ENCODE measurements at regions not wholly inside any gene's neighbourhood (a gene's known extent, or its start where the extent isn't known, plus 50 kb on each side); places are given as distances from the start of the nearest gene placed in this dataset.

GRCh38 chr2:239590276-239590675 lies 189.5 kb upstream of the HDAC4 start:
- DNase-seq, result no peak

GRCh38 chr2:239589833-239590232 lies 189.0 kb upstream of the HDAC4 start:
- no peak for DNase-seq

- DNase-seq, result no peak
Measured at GRCh38 chr2:239589270-239589825, 188.5 kb upstream of the HDAC4 start.

- DNase-seq, result no peak
Measured at GRCh38 chr2:239588451-239589269, 187.8 kb upstream of the HDAC4 start.

- no peak for DNase-seq
Measured at GRCh38 chr2:239587841-239588240, 187.0 kb upstream of the HDAC4 start.

GRCh38 chr2:239587311-239587731 lies 186.5 kb upstream of the HDAC4 start:
- no peak for DNase-seq

- DNase-seq, result no peak
Measured at GRCh38 chr2:239586651-239587310, 186.0 kb upstream of the HDAC4 start.

- no peak for DNase-seq
Measured at GRCh38 chr2:239585422-239585821, 184.6 kb upstream of the HDAC4 start.

- no peak for DNase-seq
Measured at GRCh38 chr2:239584986-239585385, 184.2 kb upstream of the HDAC4 start.

GRCh38 chr2:239583879-239584859 lies 183.3 kb upstream of the HDAC4 start:
- no peak for DNase-seq

GRCh38 chr2:239583171-239583878 lies 182.5 kb upstream of the HDAC4 start:
- DNase-seq, result no peak

- no peak for DNase-seq
Measured at GRCh38 chr2:239582476-239582875, 181.7 kb upstream of the HDAC4 start.

GRCh38 chr2:239581352-239581901 lies 180.6 kb upstream of the HDAC4 start:
- DNase-seq, result no peak

GRCh38 chr2:239580199-239580527 lies 179.3 kb upstream of the HDAC4 start:
- no peak for DNase-seq

GRCh38 chr2:239579524-239580198 lies 178.8 kb upstream of the HDAC4 start:
- no peak for DNase-seq

- DNase-seq, result no peak
Measured at GRCh38 chr2:239579081-239579480, 178.3 kb upstream of the HDAC4 start.

GRCh38 chr2:239578381-239578780 lies 177.6 kb upstream of the HDAC4 start:
- no peak for DNase-seq

GRCh38 chr2:239577935-239578334 lies 177.1 kb upstream of the HDAC4 start:
- DNase-seq, result no peak

GRCh38 chr2:239576784-239577685 lies 176.2 kb upstream of the HDAC4 start:
- DNase-seq, result no peak
